Keratinocyte (primary cell): ENCODE measurements at regions not wholly inside any gene's neighbourhood (a gene's known extent, or its start where the extent isn't known, plus 50 kb on each side); places are given as distances from the start of the nearest gene placed in this dataset.

ENCODE experiments used
- DNase-seq: peaks from one replicate; pipeline ENCODE4 v3.0.0-alpha.2; 2011; ENCODE audit warnings: low read depth, missing footprints, low spot score
- FAIRE-seq: peaks from 2 replicates; lab custom pipeline; 2011; peaks lifted over from hg19 to GRCh38; lab: Jason Lieb, UNC
- H2AFZ ChIP-seq: 2 replicates; pipeline ENCODE4 v1.6.0; 2012; ENCODE audit warnings: low read length, control low read depth, inconsistent platforms; ENCODE audit not compliant: control insufficient read depth
- H3K27ac ChIP-seq: 2 replicates; pipeline ENCODE4 v1.5.1; 2011; ENCODE audit warnings: low read length; ENCODE audit not compliant: control insufficient read depth, insufficient read depth
- H3K27me3 ChIP-seq: 3 replicates; pipeline ENCODE4 v1.6.0; 2011; ENCODE audit warnings: low read length; ENCODE audit not compliant: control insufficient read depth, insufficient read depth; ENCODE audit errors: extremely low read depth
- H3K36me3 ChIP-seq, 2 experiments: 2 replicates in 1 of 2; 3 replicates in 1 of 2; pipeline ENCODE4 v1.5.1; 2011; ENCODE audit warnings: low read length in 2 of 2, mild to moderate bottlenecking in 1 of 2; ENCODE audit not compliant: control insufficient read depth in 2 of 2, insufficient read depth in 2 of 2; ENCODE audit errors: extremely low read depth in 1 of 2
- H3K4me1 ChIP-seq: 3 replicates; pipeline ENCODE4 v1.5.1; 2011; ENCODE audit warnings: low read length; ENCODE audit not compliant: control insufficient read depth, insufficient read depth; ENCODE audit errors: extremely low read depth
- H3K4me2 ChIP-seq: 3 replicates; pipeline ENCODE4 v1.6.0; 2011; ENCODE audit warnings: low read depth, low read length; ENCODE audit not compliant: control insufficient read depth, insufficient read depth; ENCODE audit errors: extremely low read depth
- H3K4me3 ChIP-seq, 3 experiments: fragments of 200-600 bp in 1 of 3; sonication (generic) in 1 of 3; 2 replicates in 2 of 3; 3 replicates in 1 of 3; pipeline ENCODE4 v1.5.1; 2011 to 2016; ENCODE audit warnings: low read length in 3 of 3, mild to moderate bottlenecking in 3 of 3, control low read depth in 2 of 3, inconsistent platforms in 1 of 3, low read depth in 1 of 3, mixed read lengths in 1 of 3, mixed run types in 1 of 3, moderate library complexity in 1 of 3; ENCODE audit not compliant: control insufficient read depth in 2 of 3, insufficient read depth in 2 of 3; ENCODE audit errors: extremely low read depth in 1 of 3
- H3K79me2 ChIP-seq: 2 replicates; pipeline ENCODE4 v1.6.0; 2012; ENCODE audit warnings: low read length; ENCODE audit not compliant: control insufficient read depth, insufficient read depth
- H3K9ac ChIP-seq: 3 replicates; pipeline ENCODE4 v1.6.0; 2011; ENCODE audit warnings: low read length; ENCODE audit not compliant: control insufficient read depth, insufficient read depth; ENCODE audit errors: extremely low read depth
- H3K9me1 ChIP-seq: 3 replicates; pipeline ENCODE4 v1.6.0; 2011; ENCODE audit warnings: low read length; ENCODE audit not compliant: control insufficient read depth, insufficient read depth; ENCODE audit errors: extremely low read depth
- H3K9me3 ChIP-seq: 2 replicates; pipeline ENCODE4 v1.5.1; 2012; ENCODE audit warnings: low read depth, low read length; ENCODE audit not compliant: control insufficient read depth
- H4K20me1 ChIP-seq: 3 replicates; pipeline ENCODE4 v1.6.0; 2011; ENCODE audit warnings: low read length; ENCODE audit not compliant: control insufficient read depth, insufficient read depth; ENCODE audit errors: extremely low read depth
- EZH2 ChIP-seq: IDR thresholded peaks from one replicate; pipeline ENCODE4 v1.6.1; 2012; ENCODE audit warnings: inconsistent platforms, mild to moderate bottlenecking, low read length, moderate library complexity
- dilution Hi-C: fragments of 300-500 bp; cut with MboI; formaldehyde crosslinking; loops from one replicate; pipeline ENCODE4 v1.7.0; 2020; ENCODE audit warnings: low sequenced_read_pairs; ENCODE audit not compliant: extremely low pct_ligation_motif_present
- TF ChIP-seq, protein P1 (sequence below), 3 experiments: IDR thresholded peaks in 1 of 3; conservative IDR thresholded peaks in 1 of 3; optimal IDR thresholded peaks in 1 of 3; 2 replicates in 2 of 3; 3 replicates in 1 of 3; pipeline versions ENCODE3 to v1.5.1; 2011; ENCODE audit warnings: low read length in 3 of 3, mild to moderate bottlenecking in 3 of 3, moderate library complexity in 2 of 3, control low read depth in 1 of 3, inconsistent platforms in 1 of 3; ENCODE audit not compliant: insufficient read depth in 2 of 3; ENCODE audit errors: extremely low read depth in 1 of 3

DNA sequence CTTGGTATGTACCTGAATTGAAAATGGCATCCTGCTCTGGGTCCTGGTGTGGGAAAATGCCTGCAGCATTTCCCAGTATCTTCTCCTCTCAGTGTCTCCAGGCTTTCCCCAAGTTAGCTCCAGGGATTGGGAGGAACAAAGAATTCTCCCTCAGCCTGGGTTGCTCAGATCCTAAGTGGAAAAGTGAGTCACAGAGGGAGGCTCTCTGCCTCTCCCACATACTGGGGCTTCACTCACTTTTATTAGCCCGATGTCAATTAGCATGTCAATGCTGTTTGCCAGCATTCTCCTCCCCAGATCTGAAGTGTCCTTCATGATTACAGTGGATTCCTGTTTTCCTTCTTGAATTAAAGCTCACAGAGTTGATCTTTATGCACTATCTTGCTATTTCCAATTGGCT, 655.0 kb downstream of the EPHA3 start:
- no peaks in the 10 kb centered on the region for H3K27me3 ChIP-seq
- H2AFZ ChIP-seq = no peak overlapping the region
- no peak overlapping the region for H3K9ac ChIP-seq
- TF ChIP-seq, protein P1, sequence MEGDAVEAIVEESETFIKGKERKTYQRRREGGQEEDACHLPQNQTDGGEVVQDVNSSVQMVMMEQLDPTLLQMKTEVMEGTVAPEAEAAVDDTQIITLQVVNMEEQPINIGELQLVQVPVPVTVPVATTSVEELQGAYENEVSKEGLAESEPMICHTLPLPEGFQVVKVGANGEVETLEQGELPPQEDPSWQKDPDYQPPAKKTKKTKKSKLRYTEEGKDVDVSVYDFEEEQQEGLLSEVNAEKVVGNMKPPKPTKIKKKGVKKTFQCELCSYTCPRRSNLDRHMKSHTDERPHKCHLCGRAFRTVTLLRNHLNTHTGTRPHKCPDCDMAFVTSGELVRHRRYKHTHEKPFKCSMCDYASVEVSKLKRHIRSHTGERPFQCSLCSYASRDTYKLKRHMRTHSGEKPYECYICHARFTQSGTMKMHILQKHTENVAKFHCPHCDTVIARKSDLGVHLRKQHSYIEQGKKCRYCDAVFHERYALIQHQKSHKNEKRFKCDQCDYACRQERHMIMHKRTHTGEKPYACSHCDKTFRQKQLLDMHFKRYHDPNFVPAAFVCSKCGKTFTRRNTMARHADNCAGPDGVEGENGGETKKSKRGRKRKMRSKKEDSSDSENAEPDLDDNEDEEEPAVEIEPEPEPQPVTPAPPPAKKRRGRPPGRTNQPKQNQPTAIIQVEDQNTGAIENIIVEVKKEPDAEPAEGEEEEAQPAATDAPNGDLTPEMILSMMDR (optimal IDR thresholded peaks at IDR 0.05 in 1 of 3, IDR thresholded peaks at IDR 0.05 in 1 of 3, conservative IDR thresholded peaks at IDR 0.05 in 1 of 3; ENCODE audit: extremely low read depth in 1 of 3, insufficient read depth in 2 of 3, low read length in 3 of 3) = no peak
- TF ChIP-seq EZH2 = no peak
- dilution Hi-C loops = no loop called here
- H3K4me1 ChIP-seq = no peaks in the 10 kb centered on the region
- no peaks in the 10 kb centered on the region for H4K20me1 ChIP-seq
- H3K4me3 ChIP-seq = no peak overlapping the region
- H3K9me3 ChIP-seq = no peaks in the 10 kb centered on the region
- DNase-seq = no peak
- no peaks in the 10 kb centered on the region for H3K36me3 ChIP-seq
- no peak overlapping the region for H3K4me2 ChIP-seq
- no peaks in the 10 kb centered on the region for H3K79me2 ChIP-seq
- no peak overlapping the region for H3K27ac ChIP-seq
- no peak for FAIRE-seq
- H3K9me1 ChIP-seq = no peaks in the 10 kb centered on the region

DNA sequence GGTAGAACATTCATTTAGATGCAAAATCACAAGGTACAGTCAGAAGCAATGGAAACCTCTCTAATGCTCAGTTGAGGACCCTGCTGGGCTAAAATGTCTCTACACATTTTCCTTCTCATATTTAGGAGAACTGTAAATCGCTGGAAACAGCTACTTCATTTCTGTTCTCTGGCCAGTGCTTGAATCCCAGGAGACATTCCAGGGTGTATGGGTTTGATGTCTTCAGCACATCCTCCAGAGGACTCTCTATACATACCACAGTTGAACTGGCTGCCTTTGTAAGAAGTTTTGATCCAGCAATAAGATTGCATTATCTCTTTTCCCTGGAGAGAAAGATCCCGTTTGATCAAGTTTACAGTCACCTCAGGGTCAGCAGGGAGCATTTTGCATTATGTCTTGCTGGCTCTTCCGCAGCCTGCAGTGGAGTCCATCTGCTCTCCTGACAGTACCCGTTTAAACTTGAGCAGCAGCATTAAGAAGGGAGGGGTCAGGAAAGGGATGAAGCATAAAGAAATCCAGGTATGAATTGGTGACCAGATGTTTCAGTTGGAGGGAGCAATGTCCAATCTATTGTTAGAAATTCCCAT, 676.0 kb downstream of the EPHA3 start:
- TF ChIP-seq, protein P1 (optimal IDR thresholded peaks at IDR 0.05 in 1 of 3, IDR thresholded peaks at IDR 0.05 in 1 of 3, conservative IDR thresholded peaks at IDR 0.05 in 1 of 3; ENCODE audit: extremely low read depth in 1 of 3, insufficient read depth in 2 of 3, low read length in 3 of 3) = no peak
- TF ChIP-seq EZH2 = no peak
- Histone ChIP-seq H2AFZ (no peak overlapping the region), H3K27me3 (no peaks in the 10 kb centered on the region), H3K27ac (no peak overlapping the region), H3K4me2 (no peak overlapping the region), H3K79me2 (no peaks in the 10 kb centered on the region), H4K20me1 (no peaks in the 10 kb centered on the region), H3K9ac (no peak overlapping the region), H3K9me1 (no peaks in the 10 kb centered on the region), H3K36me3 (no peaks in the 10 kb centered on the region), H3K4me3 (no peak overlapping the region), H3K4me1 (no peaks in the 10 kb centered on the region), H3K9me3 (no peaks in the 10 kb centered on the region)
- dilution Hi-C loops = no loop called here
- FAIRE-seq = no peak
- DNase-seq = no peak
